ENCODE measurements at regions not wholly inside any gene's neighbourhood (a gene's known extent, or its start where the extent isn't known, plus 50 kb on each side); places are given as distances from the start of the nearest gene placed in this dataset.

GRCh38 chr22:25353516-25354445 is 134.3 kb downstream of the CRYBB2 start:
- DNase-seq (ENCODE audit: insufficient read length) (no peak), FAIRE-seq (no peak)
- TF ChIP-seq POLR2AphosphoS5 (IDR thresholded peaks at IDR 0.05; ENCODE audit: low read depth, low read length) (no peak), TAF1 (IDR thresholded peaks at IDR 0.05; ENCODE audit: borderline replicate concordance, low read depth, low read length) (no peak), POLR2A (IDR thresholded peaks at IDR 0.05; ENCODE audit: low read depth, low read length) (no peak)

- DNase-seq (ENCODE audit: insufficient read length) (no peak), FAIRE-seq (no peak)
- TF ChIP-seq POLR2A (IDR thresholded peaks at IDR 0.05; ENCODE audit: low read depth, low read length) (no peak), TAF1 (IDR thresholded peaks at IDR 0.05; ENCODE audit: borderline replicate concordance, low read depth, low read length) (no peak), POLR2AphosphoS5 (IDR thresholded peaks at IDR 0.05; ENCODE audit: low read depth, low read length) (no peak)
Observed at GRCh38 chr22:25354456-25354855, 135.0 kb downstream of the CRYBB2 start.

DNA sequence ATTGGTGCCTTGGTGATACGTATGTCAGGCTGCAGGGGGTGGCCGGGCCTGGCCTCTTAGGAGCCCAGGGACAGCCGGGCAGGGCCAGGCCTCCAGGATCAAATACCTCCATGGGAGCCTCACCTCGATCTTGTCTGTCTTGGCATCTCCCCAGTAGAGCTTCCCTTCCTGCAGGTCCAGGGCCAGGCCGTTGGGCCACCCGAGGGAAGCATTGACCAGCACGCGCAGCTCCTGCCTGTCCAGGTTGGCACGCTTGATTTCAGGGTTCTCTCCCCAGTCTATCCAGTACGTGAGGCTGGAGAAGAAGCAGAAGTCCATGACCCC is 137.7 kb downstream of the CRYBB2 start:
- TF ChIP-seq POLR2AphosphoS5 (IDR thresholded peaks at IDR 0.05; ENCODE audit: low read depth, low read length) (no peak), TAF1 (IDR thresholded peaks at IDR 0.05; ENCODE audit: borderline replicate concordance, low read depth, low read length) (no peak), POLR2A (IDR thresholded peaks at IDR 0.05; ENCODE audit: low read depth, low read length) (no peak)
- FAIRE-seq (no peak), DNase-seq (ENCODE audit: insufficient read length) (no peak)

- FAIRE-seq (no peak), DNase-seq (ENCODE audit: insufficient read length) (no peak)
- TF ChIP-seq TAF1 (IDR thresholded peaks at IDR 0.05; ENCODE audit: borderline replicate concordance, low read depth, low read length), result no peak
- TF ChIP-seq POLR2A (IDR thresholded peaks at IDR 0.05; ENCODE audit: low read depth, low read length), result no peak
- no peak for TF ChIP-seq POLR2AphosphoS5 (IDR thresholded peaks at IDR 0.05; ENCODE audit: low read depth, low read length)
Observed at GRCh38 chr22:25357606-25358420, 138.4 kb downstream of the CRYBB2 start.

- DNase-seq (ENCODE audit: insufficient read length), result no peak
- TF ChIP-seq TAF1 (IDR thresholded peaks at IDR 0.05; ENCODE audit: borderline replicate concordance, low read depth, low read length) (no peak), POLR2A (IDR thresholded peaks at IDR 0.05; ENCODE audit: low read depth, low read length) (no peak), POLR2AphosphoS5 (IDR thresholded peaks at IDR 0.05; ENCODE audit: low read depth, low read length) (no peak)
- FAIRE-seq, result no peak
Observed at GRCh38 chr22:25358421-25359170, 139.2 kb downstream of the CRYBB2 start.

DNA sequence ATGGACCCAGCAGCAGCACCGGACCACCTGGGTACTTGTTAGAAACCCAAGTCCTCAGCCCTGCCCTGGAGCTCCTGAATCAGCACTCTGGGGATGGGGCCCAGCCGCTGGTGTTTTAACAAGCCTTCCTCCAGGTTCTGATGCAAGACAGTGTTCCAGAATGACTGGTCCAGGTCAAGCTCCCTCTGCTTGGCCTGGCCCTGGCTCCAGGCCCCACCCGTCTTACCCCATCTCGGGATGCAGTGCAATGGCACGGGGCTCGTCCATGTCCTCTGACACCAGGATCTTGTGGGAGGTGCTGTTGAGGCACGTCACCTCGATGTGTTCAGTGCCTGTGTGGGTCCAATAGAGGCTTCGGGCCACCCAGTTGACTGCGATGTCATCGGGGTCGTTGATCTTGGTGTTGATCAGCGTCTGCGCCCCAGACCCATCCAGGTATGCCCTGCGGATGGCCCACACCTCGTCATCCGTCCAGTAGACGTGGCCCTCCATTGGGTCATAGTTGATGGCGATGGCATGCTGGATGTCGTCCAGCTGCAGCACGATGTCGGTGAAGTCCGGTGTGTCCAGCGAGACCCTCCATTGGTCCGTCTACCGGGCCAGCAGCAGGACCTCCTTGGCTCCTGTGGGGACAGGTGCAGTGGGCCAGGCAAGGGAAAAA is 140.3 kb downstream of the CRYBB2 start:
- FAIRE-seq (no peak), DNase-seq (ENCODE audit: insufficient read length) (no peak)

DNA sequence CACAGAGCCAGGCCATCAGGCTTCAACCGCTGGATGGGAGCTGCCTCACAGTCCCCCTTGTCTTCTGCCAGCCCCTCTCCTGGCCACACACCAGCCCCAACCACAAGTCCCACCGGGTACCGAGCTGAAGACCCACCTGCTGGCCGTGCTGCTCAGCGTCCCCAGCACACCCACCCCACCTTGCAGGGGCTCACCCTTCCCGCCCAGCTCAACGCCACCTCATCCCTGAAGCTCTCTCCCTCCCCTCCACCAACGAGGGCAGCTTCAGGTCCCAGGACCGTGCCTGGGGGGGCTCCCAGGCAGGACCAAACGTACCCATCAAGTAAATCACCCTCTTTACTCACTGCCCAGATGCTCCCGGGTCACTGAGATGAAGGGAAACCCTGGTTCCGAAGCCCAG is 141.0 kb downstream of the CRYBB2 start:
- no peak for FAIRE-seq
- TF ChIP-seq POLR2A (IDR thresholded peaks at IDR 0.05; ENCODE audit: low read depth, low read length) (no peak), POLR2AphosphoS5 (IDR thresholded peaks at IDR 0.05; ENCODE audit: low read depth, low read length) (no peak), TAF1 (IDR thresholded peaks at IDR 0.05; ENCODE audit: borderline replicate concordance, low read depth, low read length) (no peak)
- DNase-seq (ENCODE audit: insufficient read length), result no peak

More for the DNA sequence above, 140.3 kb downstream of the CRYBB2 start:
- no peak for TF ChIP-seq TAF1 (IDR thresholded peaks at IDR 0.05; ENCODE audit: borderline replicate concordance, low read depth, low read length)

GRCh38 chr22:25360891-25361645 is 141.6 kb downstream of the CRYBB2 start:
- TF ChIP-seq POLR2A (IDR thresholded peaks at IDR 0.05; ENCODE audit: low read depth, low read length) (no peak), TAF1 (IDR thresholded peaks at IDR 0.05; ENCODE audit: borderline replicate concordance, low read depth, low read length) (no peak), POLR2AphosphoS5 (IDR thresholded peaks at IDR 0.05; ENCODE audit: low read depth, low read length) (no peak)
- FAIRE-seq, result no peak
- no peak for DNase-seq (ENCODE audit: insufficient read length)

DNA sequence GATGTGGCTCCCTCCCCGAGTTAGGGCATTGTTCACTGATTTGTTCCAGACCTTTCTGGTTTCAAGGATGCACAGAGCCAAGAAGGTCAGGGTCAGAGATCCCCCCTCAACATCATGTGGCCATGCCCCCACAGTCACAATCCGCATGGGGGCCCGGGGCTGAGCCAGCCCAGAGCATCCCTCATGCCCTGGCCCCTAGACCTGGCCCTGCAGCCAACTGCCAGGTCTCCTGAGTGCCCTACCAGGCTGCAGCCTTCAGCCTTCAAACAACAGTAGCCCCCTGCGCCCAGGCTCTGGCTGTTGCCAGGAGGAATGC is 142.4 kb downstream of the CRYBB2 start:
- DNase-seq (ENCODE audit: insufficient read length) (no peak), FAIRE-seq (no peak)
- TF ChIP-seq POLR2A (IDR thresholded peaks at IDR 0.05; ENCODE audit: low read depth, low read length) (no peak), TAF1 (IDR thresholded peaks at IDR 0.05; ENCODE audit: borderline replicate concordance, low read depth, low read length) (no peak)

GRCh38 chr22:25362215-25362882 is 142.9 kb downstream of the CRYBB2 start:
- FAIRE-seq, result peak; percentile 85
- peak; percentile 87 for DNase-seq (ENCODE audit: insufficient read length)
- TF ChIP-seq POLR2AphosphoS5 (IDR thresholded peaks at IDR 0.05; ENCODE audit: low read depth, low read length) (no peak), TAF1 (IDR thresholded peaks at IDR 0.05; ENCODE audit: borderline replicate concordance, low read depth, low read length) (no peak), POLR2A (IDR thresholded peaks at IDR 0.05; ENCODE audit: low read depth, low read length) (no peak)
